ENCODE measurements at regions not wholly inside any gene's neighbourhood (a gene's known extent, or its start where the extent isn't known, plus 50 kb on each side); places are given as distances from the start of the nearest gene placed in this dataset.

GRCh38 chr5:97729938-97730337 is 546.9 kb upstream of the RIOK2 start (continued):
- TF ChIP-seq CBFB (CRISPR knock-in tag; IDR thresholded peaks at IDR 0.05; ENCODE audit: low read depth) (no peak), ZNF423 (CRISPR knock-in tag; IDR thresholded peaks at IDR 0.05) (no peak), CREB1 (CRISPR knock-in tag; IDR thresholded peaks at IDR 0.05) (no peak), EMX1 (CRISPR knock-in tag; IDR thresholded peaks at IDR 0.05) (no peak)

- CTCF ChIA-PET, result no interaction called here
- no peaks in the 10 kb centered on the region for H3K4me1 Mint-ChIP-seq
- POLR2A ChIA-PET, result no interaction called here
- no peak for DNase-seq (ENCODE audit: low spot score)
- no peaks in the 10 kb centered on the region for H3K36me3 Mint-ChIP-seq
- no peak overlapping the region for H3K4me3 Mint-ChIP-seq
- no peak for ATAC-seq
- TF ChIP-seq ZNF281 (CRISPR knock-in tag; IDR thresholded peaks at IDR 0.05) (no peak), PRRX2 (CRISPR knock-in tag; IDR thresholded peaks at IDR 0.05) (no peak), PREB (CRISPR knock-in tag; IDR thresholded peaks at IDR 0.05; ENCODE audit: borderline replicate concordance) (no peak), SP1 (CRISPR knock-in tag; conservative IDR thresholded peaks at IDR 0.05) (no peak), CBFB (CRISPR knock-in tag; IDR thresholded peaks at IDR 0.05; ENCODE audit: low read depth) (no peak), OVOL2 (CRISPR knock-in tag; IDR thresholded peaks at IDR 0.05; ENCODE audit: borderline replicate concordance) (no peak), ZNF263 (CRISPR knock-in tag; IDR thresholded peaks at IDR 0.05; ENCODE audit: low read depth) (no peak), FOXK1 (CRISPR knock-in tag; IDR thresholded peaks at IDR 0.05) (no peak), NR1H2 (CRISPR knock-in tag; IDR thresholded peaks at IDR 0.05) (no peak), CREM (CRISPR knock-in tag; IDR thresholded peaks at IDR 0.05) (no peak), SOX15 (CRISPR knock-in tag; IDR thresholded peaks at IDR 0.05) (no peak), USF2 (CRISPR knock-in tag; IDR thresholded peaks at IDR 0.05) (no peak), ZNF138 (CRISPR knock-in tag; conservative IDR thresholded peaks at IDR 0.05) (no peak), AR (CRISPR knock-in tag; IDR thresholded peaks at IDR 0.05) (no peak), ELF4 (CRISPR knock-in tag; IDR thresholded peaks at IDR 0.05; ENCODE audit: low read depth) (no peak), ZNF423 (CRISPR knock-in tag; IDR thresholded peaks at IDR 0.05) (no peak)
- TF ChIP-seq, protein P1, sequence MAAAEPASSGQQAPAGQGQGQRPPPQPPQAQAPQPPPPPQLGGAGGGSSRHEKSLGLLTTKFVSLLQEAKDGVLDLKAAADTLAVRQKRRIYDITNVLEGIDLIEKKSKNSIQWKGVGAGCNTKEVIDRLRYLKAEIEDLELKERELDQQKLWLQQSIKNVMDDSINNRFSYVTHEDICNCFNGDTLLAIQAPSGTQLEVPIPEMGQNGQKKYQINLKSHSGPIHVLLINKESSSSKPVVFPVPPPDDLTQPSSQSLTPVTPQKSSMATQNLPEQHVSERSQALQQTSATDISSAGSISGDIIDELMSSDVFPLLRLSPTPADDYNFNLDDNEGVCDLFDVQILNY (CRISPR knock-in tag; IDR thresholded peaks at IDR 0.05), result no peak
- TF ChIP-seq, protein P2, sequence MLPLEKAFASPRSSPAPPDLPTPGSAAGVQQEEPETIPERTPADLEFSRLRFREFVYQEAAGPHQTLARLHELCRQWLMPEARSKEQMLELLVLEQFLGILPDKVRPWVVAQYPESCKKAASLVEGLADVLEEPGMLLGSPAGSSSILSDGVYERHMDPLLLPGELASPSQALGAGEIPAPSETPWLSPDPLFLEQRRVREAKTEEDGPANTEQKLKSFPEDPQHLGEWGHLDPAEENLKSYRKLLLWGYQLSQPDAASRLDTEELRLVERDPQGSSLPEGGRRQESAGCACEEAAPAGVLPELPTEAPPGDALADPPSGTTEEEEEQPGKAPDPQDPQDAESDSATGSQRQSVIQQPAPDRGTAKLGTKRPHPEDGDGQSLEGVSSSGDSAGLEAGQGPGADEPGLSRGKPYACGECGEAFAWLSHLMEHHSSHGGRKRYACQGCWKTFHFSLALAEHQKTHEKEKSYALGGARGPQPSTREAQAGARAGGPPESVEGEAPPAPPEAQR (CRISPR knock-in tag; IDR thresholded peaks at IDR 0.05), result no peak
- TF ChIP-seq, protein P3, sequence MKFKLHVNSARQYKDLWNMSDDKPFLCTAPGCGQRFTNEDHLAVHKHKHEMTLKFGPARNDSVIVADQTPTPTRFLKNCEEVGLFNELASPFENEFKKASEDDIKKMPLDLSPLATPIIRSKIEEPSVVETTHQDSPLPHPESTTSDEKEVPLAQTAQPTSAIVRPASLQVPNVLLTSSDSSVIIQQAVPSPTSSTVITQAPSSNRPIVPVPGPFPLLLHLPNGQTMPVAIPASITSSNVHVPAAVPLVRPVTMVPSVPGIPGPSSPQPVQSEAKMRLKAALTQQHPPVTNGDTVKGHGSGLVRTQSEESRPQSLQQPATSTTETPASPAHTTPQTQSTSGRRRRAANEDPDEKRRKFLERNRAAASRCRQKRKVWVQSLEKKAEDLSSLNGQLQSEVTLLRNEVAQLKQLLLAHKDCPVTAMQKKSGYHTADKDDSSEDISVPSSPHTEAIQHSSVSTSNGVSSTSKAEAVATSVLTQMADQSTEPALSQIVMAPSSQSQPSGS (CRISPR knock-in tag; IDR thresholded peaks at IDR 0.05; ENCODE audit: borderline replicate concordance, low read depth), result no peak
- TF ChIP-seq, protein P4, sequence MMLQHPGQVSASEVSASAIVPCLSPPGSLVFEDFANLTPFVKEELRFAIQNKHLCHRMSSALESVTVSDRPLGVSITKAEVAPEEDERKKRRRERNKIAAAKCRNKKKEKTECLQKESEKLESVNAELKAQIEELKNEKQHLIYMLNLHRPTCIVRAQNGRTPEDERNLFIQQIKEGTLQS (CRISPR knock-in tag; conservative IDR thresholded peaks at IDR 0.05), result no peak
- H3K27ac Mint-ChIP-seq, result no peak overlapping the region
- peaks cover 3% of the 10 kb centered on the region; the same call in 1 of the 2 replicates for H3K9me3 Mint-ChIP-seq
- no peaks in the 10 kb centered on the region for H3K27me3 Mint-ChIP-seq (ENCODE audit: low read depth)
These were observed 552.2 kb upstream of the RIOK2 start for GRCh38 chr5:97735209-97735608.

Data from WTC11 (cell line).